ENCODE measurements at regions not wholly inside any gene's neighbourhood (a gene's known extent, or its start where the extent isn't known, plus 50 kb on each side); places are given as distances from the start of the nearest gene placed in this dataset.

- peaks cover 2 to 23% (median 8%) of the 10 kb centered on the region in 4 donors for H3K9me3 ChIP-seq
- no peak overlapping the region for H3K4me3 ChIP-seq
- no peaks in the 10 kb centered on the region for H3K36me3 ChIP-seq
- no peaks in the 10 kb centered on the region for H3K4me1 ChIP-seq
- intact Hi-C loops (cut with DNase I; ENCODE audit: low total_unique reads) = no loop called here
- no peaks in the 10 kb centered on the region for H3K27me3 ChIP-seq
- no peak for DNase-seq
- 76 to 85% (median 84%) methylated on average over 4 of the region's 4 CpGs for WGBS, 5 donors
- TF ChIP-seq CTCF (IDR thresholded peaks at IDR 0.05) (no peak), POLR2A (IDR thresholded peaks at IDR 0.05) (no peak), POLR2AphosphoS5 (IDR thresholded peaks at IDR 0.05) (no peak), EP300 (IDR thresholded peaks at IDR 0.05) (no peak)
- H3K27ac ChIP-seq = no peak overlapping the region
Observed at GRCh38 chr2:186017278-186017677, 278.7 kb downstream of the FSIP2 start.

GRCh38 chr2:186024921-186025320, 286.3 kb downstream of the FSIP2 start:
- no peak for DNase-seq
- TF ChIP-seq POLR2A (IDR thresholded peaks at IDR 0.05) = no peak
- no peak for TF ChIP-seq POLR2AphosphoS5 (IDR thresholded peaks at IDR 0.05)
- TF ChIP-seq CTCF (IDR thresholded peaks at IDR 0.05) = no peak
- no peak for TF ChIP-seq EP300 (IDR thresholded peaks at IDR 0.05)
- H3K27me3 ChIP-seq = no peaks in the 10 kb centered on the region
- H3K9me3 ChIP-seq = no peaks in the 10 kb centered on the region
- no peaks in the 10 kb centered on the region for H3K4me1 ChIP-seq
- intact Hi-C loops (cut with DNase I; ENCODE audit: low total_unique reads) = no loop called here
- no peak overlapping the region for H3K27ac ChIP-seq
- no peak overlapping the region for H3K4me3 ChIP-seq
- H3K36me3 ChIP-seq = no peaks in the 10 kb centered on the region

DNA sequence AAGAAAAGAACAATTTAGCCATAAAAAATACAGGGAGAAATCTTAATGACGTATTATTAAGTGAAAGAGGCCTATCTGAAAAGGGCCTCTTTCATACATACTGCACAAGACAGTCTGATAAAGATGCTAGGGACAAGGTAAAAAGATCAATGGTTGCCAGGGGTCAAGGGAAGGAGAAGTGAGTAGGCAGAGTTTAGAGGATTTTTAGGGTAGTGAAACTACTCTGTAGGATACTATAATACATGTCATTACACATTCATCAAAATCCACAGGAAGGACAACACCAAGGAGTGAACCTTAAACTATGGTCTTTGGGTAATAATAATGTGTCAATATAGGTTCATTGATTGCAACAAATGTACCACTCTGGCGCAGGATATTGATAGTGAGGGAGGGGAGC, 289.3 kb downstream of the FSIP2 start:
- Histone ChIP-seq H3K36me3 (no peaks in the 10 kb centered on the region), H3K4me1 (no peaks in the 10 kb centered on the region), H3K4me3 (no peak overlapping the region), H3K27ac (no peak overlapping the region), H3K27me3 (no peaks in the 10 kb centered on the region), H3K9me3 (no peaks in the 10 kb centered on the region)
- DNase-seq = no peak
- 86 to 90% (median 90%) methylated on average over 2 of the region's 2 CpGs for WGBS, 5 donors
- intact Hi-C loops (cut with DNase I; ENCODE audit: low total_unique reads) = no loop called here
- TF ChIP-seq CTCF (IDR thresholded peaks at IDR 0.05) (no peak), POLR2A (IDR thresholded peaks at IDR 0.05) (no peak), POLR2AphosphoS5 (IDR thresholded peaks at IDR 0.05) (no peak), EP300 (IDR thresholded peaks at IDR 0.05) (no peak)

DNA sequence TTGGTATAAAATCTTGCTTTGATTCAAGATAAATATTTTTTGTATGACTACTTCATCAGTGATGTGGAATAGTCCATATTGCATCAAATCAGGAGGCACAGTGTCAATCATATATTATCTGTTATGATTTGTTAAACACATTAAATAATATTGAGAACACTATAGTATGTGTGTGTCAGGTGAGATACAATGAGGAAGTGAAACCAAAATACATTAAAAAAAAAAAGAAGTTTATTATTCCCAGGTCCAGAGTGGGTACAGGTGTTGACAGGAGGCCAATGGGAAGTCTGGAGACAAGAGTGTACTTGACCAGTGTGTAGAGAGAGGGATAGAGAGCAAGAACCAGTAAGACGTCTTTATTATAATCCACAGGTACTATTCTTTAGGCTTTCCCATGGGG, 292.6 kb downstream of the FSIP2 start:
- intact Hi-C loops (cut with DNase I; ENCODE audit: low total_unique reads) = no loop called here
- DNase-seq = no peak
- WGBS, 5 donors = 86 to 94% (median 89%) methylated on average over 1 of the region's 1 CpG
- H3K9me3 ChIP-seq = no peaks in the 10 kb centered on the region
- TF ChIP-seq POLR2AphosphoS5 (IDR thresholded peaks at IDR 0.05) (no peak), POLR2A (IDR thresholded peaks at IDR 0.05) (no peak), EP300 (IDR thresholded peaks at IDR 0.05) (no peak), CTCF (IDR thresholded peaks at IDR 0.05) (no peak)
- no peaks in the 10 kb centered on the region for H3K4me1 ChIP-seq
- H3K27ac ChIP-seq = no peak overlapping the region
- no peaks in the 10 kb centered on the region for H3K27me3 ChIP-seq
- no peak overlapping the region for H3K4me3 ChIP-seq
- H3K36me3 ChIP-seq = no peaks in the 10 kb centered on the region
